Progenitor cell of endocrine pancreas (in vitro differentiated cells): ENCODE measurements at regions not wholly inside any gene's neighbourhood (a gene's known extent, or its start where the extent isn't known, plus 50 kb on each side); places are given as distances from the start of the nearest gene placed in this dataset.

ENCODE experiments used
- DNase-seq: peaks from one replicate; pipeline ENCODE4 v3.0.0; 2021; ENCODE audit warnings: low spot score; ENCODE audit not compliant: unreplicated experiment
- H3K27ac Mint-ChIP-seq: 2 replicates; pipeline ENCODE4 v1.8.0; 2021; ENCODE audit warnings: mild to moderate bottlenecking, moderate library complexity, mixed read lengths
- H3K27me3 Mint-ChIP-seq: 2 replicates; pipeline ENCODE4 v1.8.0; 2021; ENCODE audit warnings: mixed read lengths
- H3K36me3 Mint-ChIP-seq: 2 replicates; pipeline ENCODE4 v1.8.0; 2022; ENCODE audit warnings: mixed read lengths; ENCODE audit not compliant: insufficient read depth
- H3K4me1 Mint-ChIP-seq: 2 replicates; pipeline ENCODE4 v1.8.0; 2021; ENCODE audit warnings: low read depth, mixed read lengths
- H3K4me3 Mint-ChIP-seq: 2 replicates; pipeline ENCODE4 v1.8.0; 2021; ENCODE audit warnings: low read depth, mild to moderate bottlenecking, moderate library complexity, mixed read lengths
- H3K9me3 Mint-ChIP-seq: 2 replicates; pipeline ENCODE4 v1.8.0; 2021; ENCODE audit warnings: low read depth, mixed read lengths
- TF ChIP-seq, protein P1 (sequence below): fragments of 200-600 bp; sonication (generic); IDR thresholded peaks from one replicate; pipeline ENCODE4 v1.5.0; 2021; ENCODE audit warnings: antibody characterized with exemption, mild to moderate bottlenecking; ENCODE audit not compliant: unreplicated experiment

DNA sequence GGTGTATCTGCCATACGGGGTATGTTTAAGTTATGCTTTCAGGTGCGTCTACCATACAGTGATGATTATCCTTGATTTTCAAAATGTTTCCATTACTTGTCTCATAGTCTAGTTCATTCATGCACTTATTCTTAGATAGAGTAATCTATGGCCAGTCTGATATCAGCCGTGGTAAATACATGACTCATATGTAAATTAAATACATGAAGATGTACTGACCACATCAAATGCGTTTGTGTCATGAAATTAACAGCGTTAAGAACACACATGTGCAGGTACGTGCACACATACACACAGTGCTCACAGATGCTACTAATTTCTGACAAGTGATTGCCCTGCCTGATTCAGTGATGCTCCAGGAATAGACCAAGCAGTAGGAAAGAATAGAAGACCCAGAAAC is 75.2 kb upstream of the EXOC1L start:
- no peaks in the 10 kb centered on the region for H3K9me3 Mint-ChIP-seq
- H3K27ac Mint-ChIP-seq, result no peak overlapping the region
- H3K27me3 Mint-ChIP-seq, result peaks cover 12% of the 10 kb centered on the region
- no peaks in the 10 kb centered on the region for H3K36me3 Mint-ChIP-seq
- no peak for DNase-seq
- no peaks in the 10 kb centered on the region for H3K4me1 Mint-ChIP-seq
- TF ChIP-seq, protein P1, sequence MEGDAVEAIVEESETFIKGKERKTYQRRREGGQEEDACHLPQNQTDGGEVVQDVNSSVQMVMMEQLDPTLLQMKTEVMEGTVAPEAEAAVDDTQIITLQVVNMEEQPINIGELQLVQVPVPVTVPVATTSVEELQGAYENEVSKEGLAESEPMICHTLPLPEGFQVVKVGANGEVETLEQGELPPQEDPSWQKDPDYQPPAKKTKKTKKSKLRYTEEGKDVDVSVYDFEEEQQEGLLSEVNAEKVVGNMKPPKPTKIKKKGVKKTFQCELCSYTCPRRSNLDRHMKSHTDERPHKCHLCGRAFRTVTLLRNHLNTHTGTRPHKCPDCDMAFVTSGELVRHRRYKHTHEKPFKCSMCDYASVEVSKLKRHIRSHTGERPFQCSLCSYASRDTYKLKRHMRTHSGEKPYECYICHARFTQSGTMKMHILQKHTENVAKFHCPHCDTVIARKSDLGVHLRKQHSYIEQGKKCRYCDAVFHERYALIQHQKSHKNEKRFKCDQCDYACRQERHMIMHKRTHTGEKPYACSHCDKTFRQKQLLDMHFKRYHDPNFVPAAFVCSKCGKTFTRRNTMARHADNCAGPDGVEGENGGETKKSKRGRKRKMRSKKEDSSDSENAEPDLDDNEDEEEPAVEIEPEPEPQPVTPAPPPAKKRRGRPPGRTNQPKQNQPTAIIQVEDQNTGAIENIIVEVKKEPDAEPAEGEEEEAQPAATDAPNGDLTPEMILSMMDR, result no peak
- no peak overlapping the region for H3K4me3 Mint-ChIP-seq

DNA sequence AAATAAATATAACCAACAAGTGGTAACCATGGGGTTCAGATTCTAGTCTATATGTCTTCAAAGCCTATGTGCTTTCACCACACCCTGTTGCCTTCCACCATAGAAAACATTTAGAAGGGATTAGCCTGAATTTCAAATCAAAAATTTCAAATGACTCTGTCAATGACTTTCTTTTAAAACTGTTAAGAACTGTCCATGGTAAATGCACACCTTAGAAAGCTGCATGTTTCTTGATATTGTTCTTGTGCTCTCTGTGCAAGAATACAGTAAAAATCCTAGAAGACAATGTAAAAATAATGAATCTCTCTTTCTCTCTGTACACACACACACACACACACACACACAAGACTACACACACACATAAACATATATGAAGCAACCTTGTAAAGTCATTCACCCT is 74.6 kb upstream of the EXOC1L start:
- TF ChIP-seq, protein P1, result no peak
- Mint-ChIP-seq H3K4me1 (no peaks in the 10 kb centered on the region), H3K9me3 (no peaks in the 10 kb centered on the region), H3K27ac (no peak overlapping the region), H3K27me3 (peaks cover 12% of the 10 kb centered on the region), H3K4me3 (no peak overlapping the region), H3K36me3 (no peaks in the 10 kb centered on the region)
- no peak for DNase-seq

DNA sequence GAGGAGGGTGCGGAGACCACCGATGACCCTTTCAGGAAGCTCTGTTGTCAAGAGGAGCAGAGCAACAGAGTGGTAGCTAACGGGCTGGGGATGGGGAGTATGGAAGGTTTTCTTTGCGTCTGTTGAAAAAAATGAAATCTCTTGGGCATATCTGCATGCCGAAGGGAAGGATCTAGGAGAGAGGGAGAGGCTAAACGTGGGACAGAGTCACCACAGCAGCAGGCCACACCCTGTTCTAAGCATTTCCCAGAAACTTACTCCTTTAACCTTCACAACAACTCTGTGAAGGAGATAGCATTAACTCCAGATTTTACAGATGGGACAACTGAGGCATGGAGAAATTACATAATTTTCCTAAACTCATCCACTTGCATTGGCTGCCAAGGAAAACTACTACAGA is 71.8 kb upstream of the EXOC1L start:
- H3K27me3 Mint-ChIP-seq, result peaks cover 16% of the 10 kb centered on the region
- TF ChIP-seq, protein P1, result no peak
- H3K36me3 Mint-ChIP-seq, result no peaks in the 10 kb centered on the region
- no peak for DNase-seq
- H3K27ac Mint-ChIP-seq, result no peak overlapping the region
- H3K4me1 Mint-ChIP-seq, result no peaks in the 10 kb centered on the region
- H3K9me3 Mint-ChIP-seq, result no peaks in the 10 kb centered on the region
- H3K4me3 Mint-ChIP-seq, result no peak overlapping the region

- Mint-ChIP-seq H3K9me3 (no peaks in the 10 kb centered on the region), H3K27ac (no peak overlapping the region), H3K4me1 (no peaks in the 10 kb centered on the region), H3K36me3 (no peaks in the 10 kb centered on the region), H3K27me3 (peaks cover 16% of the 10 kb centered on the region), H3K4me3 (no peak overlapping the region)
- TF ChIP-seq, protein P1, result no peak
- no peak for DNase-seq
Observed at GRCh38 chr4:55749666-55750065, 69.9 kb upstream of the EXOC1L start.

DNA sequence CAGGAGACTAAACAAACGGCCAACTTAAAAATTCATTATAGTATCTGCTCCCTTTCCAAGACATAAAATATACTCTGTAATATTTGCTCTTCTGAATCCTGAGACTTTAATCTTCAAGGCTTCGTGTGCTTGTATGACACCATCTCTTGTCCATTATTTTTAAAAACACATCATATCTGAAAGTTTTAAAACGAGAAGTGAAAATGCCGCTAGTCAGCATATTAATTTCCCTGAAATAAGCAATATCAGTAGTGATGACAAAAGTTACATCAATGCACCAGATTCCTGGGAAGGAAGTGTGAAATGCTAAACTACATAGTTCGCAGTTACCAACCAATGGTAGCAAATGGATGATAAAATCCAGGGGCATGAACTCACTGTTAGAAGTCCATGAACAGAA is 66.8 kb upstream of the EXOC1L start:
- Mint-ChIP-seq H3K27ac (no peak overlapping the region), H3K27me3 (peaks cover 11% of the 10 kb centered on the region), H3K36me3 (no peaks in the 10 kb centered on the region), H3K4me1 (peaks cover 6% of the 10 kb centered on the region), H3K9me3 (no peaks in the 10 kb centered on the region), H3K4me3 (no peak overlapping the region)
- TF ChIP-seq, protein P1, result no peak
- no peak for DNase-seq
